B cell (primary cell): ENCODE measurements at regions not wholly inside any gene's neighbourhood (a gene's known extent, or its start where the extent isn't known, plus 50 kb on each side); places are given as distances from the start of the nearest gene placed in this dataset.

Experiments used
- ATAC-seq: fragments of 200-7000 bp; cut with Tn5 transposase; one replicate; pipeline ENCODE4 v1.10.0; 2021; ENCODE audit warnings: low read depth, mild to moderate bottlenecking, moderate number of reproducible peaks, moderate library complexity
- CTCF ChIA-PET: fragments of 350-600 bp; sonication (Branson Sonifier 250); formaldehyde crosslinking; loops from one replicate; lab custom pipeline; 2021; ENCODE audit warnings: antibody characterized with exemption, inconsistent platforms; lab: Charles Lee
- POLR2A ChIA-PET: fragments of 350-600 bp; sonication (Branson Sonifier 250); formaldehyde crosslinking; loops from one replicate; lab custom pipeline; 2021; ENCODE audit warnings: antibody characterized with exemption; lab: Charles Lee
- DNase-seq: peaks from one replicate; pipeline ENCODE4 v3.0.0; 2013
- H2AFZ ChIP-seq: 2 replicates; pipeline ENCODE4 v1.6.1; 2012; ENCODE audit warnings: mild to moderate bottlenecking, low read depth, low read length; ENCODE audit not compliant: insufficient read depth, poor library complexity, severe bottlenecking
- H3K27ac ChIP-seq, 2 donors: 1 replicate in 1 of 2; 2 replicates in 1 of 2; pipeline ENCODE4 v1.5.1; 2012 to 2013; ENCODE audit warnings: low read length in 2 of 2, mild to moderate bottlenecking in 2 of 2, moderate library complexity in 1 of 2
- H3K27me3 ChIP-seq, 4 experiments: fragments of 200-600 bp in 1 of 4; sonication (generic) in 1 of 4; replicated peaks in 1 of 4; 1 replicate in 2 of 4; 2 replicates in 2 of 4; pipeline versions ENCODE4 v1.6.1 to v1.7.0; 2013 to 2016; ENCODE audit warnings: low read length in 3 of 4, mild to moderate bottlenecking in 2 of 4, mixed read lengths in 1 of 4, moderate library complexity in 1 of 4; ENCODE audit not compliant: insufficient read depth in 4 of 4, control insufficient read depth in 3 of 4; ENCODE audit errors: control extremely low read depth in 1 of 4
- H3K36me3 ChIP-seq, 2 experiments: replicated peaks in 1 of 2; 1 replicate in 1 of 2; 2 replicates in 1 of 2; pipeline versions ENCODE4 v1.6.1 to v1.7.1; 2013; ENCODE audit warnings: low read length in 1 of 2; ENCODE audit not compliant: insufficient read depth in 2 of 2, control insufficient read depth in 1 of 2; ENCODE audit errors: control extremely low read depth in 1 of 2, extremely low read depth in 1 of 2
- H3K4me1 ChIP-seq, 2 donors: fragments of 200-600 bp in 1 of 2; sonication (generic) in 1 of 2; 1 replicate in 1 of 2; 2 replicates in 1 of 2; pipeline versions ENCODE4 v1.5.1 to v1.6.1; 2013 to 2017; ENCODE audit warnings: low read length in 2 of 2; ENCODE audit not compliant: control insufficient read depth in 2 of 2, insufficient read depth in 2 of 2
- H3K4me2 ChIP-seq: replicated peaks from 2 replicates; pipeline ENCODE3; 2012; ENCODE audit warnings: mild to moderate bottlenecking, low read depth, low read length; ENCODE audit not compliant: poor library complexity, severe bottlenecking
- H3K4me3 ChIP-seq, 5 experiments: fragments of 200-600 bp in 1 of 5; sonication (generic) in 1 of 5; 1 replicate in 3 of 5; 2 replicates in 2 of 5; pipeline versions ENCODE4 v1.5.1 to v1.7.0; 2011 to 2016; ENCODE audit warnings: low read length in 4 of 5, mild to moderate bottlenecking in 4 of 5, low read depth in 2 of 5, control low read depth in 1 of 5, moderate library complexity in 1 of 5; ENCODE audit not compliant: insufficient read depth in 1 of 5; ENCODE audit errors: control extremely low read depth in 1 of 5, extremely low read depth in 1 of 5
- H3K79me2 ChIP-seq: fragments of 200-600 bp; sonication (generic); one replicate; pipeline ENCODE4 v1.6.0; 2016; ENCODE audit warnings: low read length; ENCODE audit not compliant: control insufficient read depth, insufficient read depth
- H3K9ac ChIP-seq: fragments of 200-600 bp; sonication (generic); 2 replicates; pipeline ENCODE4 v1.6.1; 2017; ENCODE audit warnings: mild to moderate bottlenecking, low read length, moderate library complexity
- H3K9me3 ChIP-seq, 3 donors: one replicate each; pipeline versions ENCODE4 v1.6.1 to v1.7.1; 2013; ENCODE audit warnings: low read length in 2 of 3; ENCODE audit not compliant: control insufficient read depth in 2 of 3, insufficient read depth in 1 of 3; ENCODE audit errors: control extremely low read depth in 1 of 3
- H4K20me1 ChIP-seq: 2 replicates; pipeline ENCODE4 v1.6.0; 2012; ENCODE audit warnings: mild to moderate bottlenecking, low read length; ENCODE audit not compliant: insufficient read depth, control insufficient read depth, poor library complexity, severe bottlenecking
- H3K27ac Mint-ChIP-seq: one replicate; pipeline ENCODE4 v1.8.0; 2021; ENCODE audit warnings: mixed read lengths
- H3K27me3 Mint-ChIP-seq: one replicate; pipeline ENCODE4 v1.8.0; 2021; ENCODE audit warnings: mixed read lengths
- H3K4me1 Mint-ChIP-seq: one replicate; pipeline ENCODE4 v1.8.0; 2021; ENCODE audit warnings: mixed read lengths
- H3K4me3 Mint-ChIP-seq: one replicate; pipeline ENCODE4 v1.8.0; 2021; ENCODE audit warnings: mixed read lengths
- H3K9me3 Mint-ChIP-seq: one replicate; pipeline ENCODE4 v1.8.0; 2022; ENCODE audit warnings: mixed read lengths; ENCODE audit not compliant: insufficient read depth
- CTCF ChIP-seq: fragments of 200-600 bp; IDR thresholded peaks from one replicate; pipeline ENCODE4 v1.8.0; 2022; ENCODE audit warnings: antibody characterized with exemption, mild to moderate bottlenecking
- EZH2 ChIP-seq: IDR thresholded peaks from 2 replicates; pipeline ENCODE4 v1.6.1; 2012; ENCODE audit warnings: borderline replicate concordance, low read depth, mild to moderate bottlenecking, moderate library complexity, low read length; ENCODE audit not compliant: insufficient read depth, poor library complexity, severe bottlenecking
- WGBS: methylation state at CpG from one replicate; pipeline ENCODE4 v1.1.5; 2013; ENCODE audit warnings: missing lambda C conversion rate; ENCODE audit not compliant: insufficient coverage; 5-methylcytosine and 5-hydroxymethylcytosine counted together
- intact Hi-C: fragments of 100-400 bp; cut with micrococcal nuclease; formaldehyde crosslinking; loops from one replicate; pipeline ENCODE4 v1.10.0; 2022

- no peak overlapping the region for H3K4me3 ChIP-seq
- DNase-seq: no peak
- peaks cover 6% of the 10 kb centered on the region for H3K9me3 Mint-ChIP-seq
- no peaks in the 10 kb centered on the region for H3K27me3 ChIP-seq
- H3K27me3 Mint-ChIP-seq: no peaks in the 10 kb centered on the region
- intact Hi-C loops: no loop called here
- H2AFZ ChIP-seq: no peak overlapping the region
- no peaks in the 10 kb centered on the region for H3K36me3 ChIP-seq
- H3K27ac Mint-ChIP-seq: no peak overlapping the region
- H3K9ac ChIP-seq: no peak overlapping the region
- no peaks in the 10 kb centered on the region for H3K9me3 ChIP-seq
- no peak overlapping the region for H3K27ac ChIP-seq
- H3K4me3 Mint-ChIP-seq: no peak overlapping the region
- ChIA-PET POLR2A (no interaction called here), CTCF (no interaction called here)
- no peaks in the 10 kb centered on the region for H3K4me1 Mint-ChIP-seq
- WGBS: no CpG with 5 or more reads among the region's 4 CpGs
- ATAC-seq: no peak
- H3K4me2 ChIP-seq: no peak overlapping the region
- no peaks in the 10 kb centered on the region for H3K4me1 ChIP-seq
- no peak for TF ChIP-seq CTCF
- no peak for TF ChIP-seq EZH2
- H3K79me2 ChIP-seq: no peaks in the 10 kb centered on the region
- no peaks in the 10 kb centered on the region for H4K20me1 ChIP-seq
Observed at GRCh38 chr11:25309818-25310217, 813.0 kb downstream of the LUZP2 start.

DNA sequence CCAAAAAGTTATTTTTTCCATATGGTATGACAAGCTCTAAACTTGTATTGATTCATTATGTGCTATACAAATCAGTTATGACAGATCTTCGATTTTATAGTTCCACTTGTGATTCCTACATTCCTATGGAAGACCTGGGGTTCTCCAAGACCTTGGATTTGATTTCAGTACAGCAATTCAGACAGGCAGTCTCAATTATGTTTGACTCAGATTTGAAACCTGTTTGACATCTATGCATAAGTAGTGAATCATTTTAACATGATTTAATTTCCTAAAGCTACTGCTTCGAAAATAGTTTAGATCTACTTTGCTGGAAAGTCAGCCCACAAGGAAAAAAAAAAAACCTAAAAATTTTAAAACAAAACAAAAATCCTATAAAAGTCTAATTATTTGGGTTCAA is 820.4 kb downstream of the LUZP2 start:
- ChIA-PET POLR2A (no interaction called here), CTCF (no interaction called here)
- Histone ChIP-seq H2AFZ (no peak overlapping the region), H3K4me3 (no peak overlapping the region), H3K27me3 (no peaks in the 10 kb centered on the region), H4K20me1 (no peaks in the 10 kb centered on the region), H3K9me3 (no peaks in the 10 kb centered on the region), H3K4me1 (no peaks in the 10 kb centered on the region), H3K36me3 (no peaks in the 10 kb centered on the region), H3K27ac (no peak overlapping the region), H3K79me2 (no peaks in the 10 kb centered on the region), H3K4me2 (no peak overlapping the region), H3K9ac (no peak overlapping the region)
- H3K27ac Mint-ChIP-seq: no peak overlapping the region
- H3K4me3 Mint-ChIP-seq: no peak overlapping the region
- no CpG with 5 or more reads among the region's 2 CpGs for WGBS
- no peaks in the 10 kb centered on the region for H3K9me3 Mint-ChIP-seq
- no peak for TF ChIP-seq CTCF
- TF ChIP-seq EZH2: no peak
- H3K27me3 Mint-ChIP-seq: no peaks in the 10 kb centered on the region
- ATAC-seq: no peak
- no peaks in the 10 kb centered on the region for H3K4me1 Mint-ChIP-seq
- DNase-seq: no peak
- intact Hi-C loops: no loop called here
